Kidney (tissue), 13 donors: ENCODE measurements at regions not wholly inside any gene's neighbourhood (a gene's known extent, or its start where the extent isn't known, plus 50 kb on each side); places are given as distances from the start of the nearest gene placed in this dataset.

ENCODE experiments used
- DNase-seq, 5 donors: peaks; one replicate each; pipeline ENCODE4 v3.0.0-alpha.2; 2013 to 2020
- FAIRE-seq: peaks from 2 replicates; lab custom pipeline; 2012; peaks lifted over from hg19 to GRCh38; lab: Jason Lieb, UNC
- H3K27ac ChIP-seq, 2 donors: one replicate each; pipeline ENCODE4 v1.7.0; 2013; ENCODE audit warnings: low read depth in 2 of 2, low read length in 2 of 2, inconsistent platforms in 1 of 2
- H3K27me3 ChIP-seq: one replicate; pipeline ENCODE4 v1.7.1; 2013; ENCODE audit warnings: low read length, inconsistent platforms; ENCODE audit not compliant: control insufficient read depth, insufficient read depth
- H3K36me3 ChIP-seq, 3 donors: one replicate each; pipeline versions ENCODE4 v1.7.0 to v1.7.1; 2013; ENCODE audit warnings: low read length in 3 of 3, control low read depth in 1 of 3, inconsistent platforms in 1 of 3; ENCODE audit not compliant: insufficient read depth in 3 of 3, control insufficient read depth in 2 of 3
- H3K4me1 ChIP-seq, 3 donors: one replicate each; pipeline versions ENCODE4 v1.7.0 to v1.7.1; 2013; ENCODE audit warnings: low read length in 3 of 3, inconsistent platforms in 1 of 3, low read depth in 1 of 3; ENCODE audit not compliant: control insufficient read depth in 2 of 3, insufficient read depth in 2 of 3
- H3K4me3 ChIP-seq, 3 donors: one replicate each; pipeline versions ENCODE4 v1.7.0 to v1.8.1; 2013; ENCODE audit warnings: low read length in 3 of 3, control low read depth in 1 of 3, inconsistent platforms in 1 of 3
- H3K9ac ChIP-seq, 3 donors: one replicate each; pipeline versions ENCODE4 v1.7.0 to v1.7.1; 2013; ENCODE audit warnings: low read length in 3 of 3, control low read depth in 1 of 3, inconsistent platforms in 1 of 3
- H3K9me3 ChIP-seq, 3 donors: one replicate each; pipeline versions ENCODE4 v1.7.0 to v1.7.1; 2013; ENCODE audit warnings: low read length in 3 of 3, control low read depth in 1 of 3, inconsistent platforms in 1 of 3; ENCODE audit not compliant: control insufficient read depth in 2 of 3, insufficient read depth in 1 of 3
- intact Hi-C: fragments of 100-400 bp; cut with DNase I; formaldehyde crosslinking; loops from one replicate; pipeline ENCODE4 v1.11.1; 2022
- TF ChIP-seq, protein P1 (sequence below): IDR thresholded peaks from 3 replicates; pipeline ENCODE4 v1.5.1; 2012; ENCODE audit warnings: mild to moderate bottlenecking, moderate library complexity, borderline replicate concordance; ENCODE audit not compliant: insufficient read depth; ENCODE audit errors: extremely low read depth
- donor health status: control.
- donor health status: control.
- donor health status: control.
- donor health status: control.
- donor health status: control.
- donor health status: DM: yes; HTN: yes; CAD: no.
- donor health status: Normal renal cell carcinoma (clear cell type).

DNA sequence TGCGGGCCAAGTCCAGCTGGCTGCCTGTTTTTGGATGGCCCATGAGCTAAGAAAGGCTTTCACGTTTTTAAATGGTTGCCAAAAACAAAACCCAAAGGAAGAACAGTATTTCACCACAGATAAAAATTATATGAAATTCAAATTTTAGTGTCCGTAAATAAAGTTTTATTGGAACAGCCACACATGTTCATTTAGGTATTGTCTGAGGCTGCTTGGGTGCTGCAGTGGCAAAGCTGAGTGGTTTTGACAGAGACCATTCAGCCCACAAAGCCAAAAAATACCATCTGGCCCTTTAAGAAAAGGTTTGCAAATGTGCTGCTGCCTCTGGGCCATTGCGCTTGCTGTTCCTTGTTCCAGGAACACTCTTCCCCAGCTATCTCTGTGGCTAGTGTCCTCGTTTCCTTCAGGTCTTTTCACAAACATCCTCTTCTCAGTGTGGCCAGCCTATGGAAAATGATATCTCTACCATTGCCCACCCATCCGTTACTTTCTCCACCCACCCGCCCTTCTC is 232.9 kb upstream of the CIBAR2 start:
- Histone ChIP-seq H3K4me3 (no peak overlapping the region), H3K27ac (no peak overlapping the region), H3K27me3 (no peaks in the 10 kb centered on the region), H3K4me1 (peaks cover 0 to 2% (median 0%) of the 10 kb centered on the region in 3 donors), H3K9ac (no peak overlapping the region), H3K9me3 (no peaks in the 10 kb centered on the region), H3K36me3 (no peaks in the 10 kb centered on the region)
- TF ChIP-seq, protein P1, sequence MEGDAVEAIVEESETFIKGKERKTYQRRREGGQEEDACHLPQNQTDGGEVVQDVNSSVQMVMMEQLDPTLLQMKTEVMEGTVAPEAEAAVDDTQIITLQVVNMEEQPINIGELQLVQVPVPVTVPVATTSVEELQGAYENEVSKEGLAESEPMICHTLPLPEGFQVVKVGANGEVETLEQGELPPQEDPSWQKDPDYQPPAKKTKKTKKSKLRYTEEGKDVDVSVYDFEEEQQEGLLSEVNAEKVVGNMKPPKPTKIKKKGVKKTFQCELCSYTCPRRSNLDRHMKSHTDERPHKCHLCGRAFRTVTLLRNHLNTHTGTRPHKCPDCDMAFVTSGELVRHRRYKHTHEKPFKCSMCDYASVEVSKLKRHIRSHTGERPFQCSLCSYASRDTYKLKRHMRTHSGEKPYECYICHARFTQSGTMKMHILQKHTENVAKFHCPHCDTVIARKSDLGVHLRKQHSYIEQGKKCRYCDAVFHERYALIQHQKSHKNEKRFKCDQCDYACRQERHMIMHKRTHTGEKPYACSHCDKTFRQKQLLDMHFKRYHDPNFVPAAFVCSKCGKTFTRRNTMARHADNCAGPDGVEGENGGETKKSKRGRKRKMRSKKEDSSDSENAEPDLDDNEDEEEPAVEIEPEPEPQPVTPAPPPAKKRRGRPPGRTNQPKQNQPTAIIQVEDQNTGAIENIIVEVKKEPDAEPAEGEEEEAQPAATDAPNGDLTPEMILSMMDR: no peak
- DNase-seq (no peak), FAIRE-seq (no peak)
- intact Hi-C loops: no loop called here

DNA sequence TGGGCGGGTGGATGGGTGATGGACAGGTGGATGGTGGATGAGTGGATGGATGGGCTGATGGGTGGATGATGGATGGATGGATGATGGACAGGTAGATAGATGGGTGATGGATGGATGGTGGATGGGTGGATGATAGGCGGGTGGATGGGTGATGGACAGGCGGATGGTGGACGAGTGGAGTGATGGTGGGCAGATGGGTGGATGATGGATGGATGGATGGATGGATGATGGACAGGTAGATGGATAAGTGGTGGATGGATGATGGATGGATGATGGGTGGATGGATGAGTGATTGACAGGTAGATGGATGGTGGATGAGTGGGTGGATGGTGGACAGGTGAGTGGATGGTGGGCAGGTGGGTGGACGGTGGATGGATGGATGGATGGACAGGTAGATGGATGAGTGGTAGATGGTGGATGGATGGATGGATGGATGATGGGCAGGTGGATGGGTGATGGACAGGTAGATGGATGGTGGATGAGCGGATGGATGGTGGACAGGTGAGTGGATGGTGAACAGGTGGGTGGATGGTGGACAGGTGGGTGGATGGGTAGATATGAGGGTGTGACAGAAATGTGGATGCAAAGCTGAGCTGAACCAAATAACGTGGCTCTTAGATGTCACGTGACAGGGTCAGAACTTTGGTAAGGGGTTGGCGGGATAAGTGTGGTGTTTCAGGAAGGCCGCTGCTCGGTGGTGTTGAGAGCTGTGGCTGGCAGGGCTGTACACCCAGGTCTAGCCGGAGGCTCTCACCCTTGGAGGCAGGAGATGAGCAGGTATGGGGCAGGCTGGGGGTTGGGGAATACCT is 234.3 kb upstream of the CIBAR2 start:
- TF ChIP-seq, protein P1: no peak
- H3K9ac ChIP-seq: no peak overlapping the region
- no peaks in the 10 kb centered on the region for H3K9me3 ChIP-seq
- H3K36me3 ChIP-seq: no peaks in the 10 kb centered on the region
- H3K4me3 ChIP-seq: peak overlapping the region in 1 of 3 donors; percentile 4
- FAIRE-seq (no peak), DNase-seq (no peak)
- peaks cover 0 to 8% (median 0%) of the 10 kb centered on the region in 3 donors for H3K4me1 ChIP-seq
- intact Hi-C loops: no loop called here
- H3K27me3 ChIP-seq: no peaks in the 10 kb centered on the region
- H3K27ac ChIP-seq: no peak overlapping the region

DNA sequence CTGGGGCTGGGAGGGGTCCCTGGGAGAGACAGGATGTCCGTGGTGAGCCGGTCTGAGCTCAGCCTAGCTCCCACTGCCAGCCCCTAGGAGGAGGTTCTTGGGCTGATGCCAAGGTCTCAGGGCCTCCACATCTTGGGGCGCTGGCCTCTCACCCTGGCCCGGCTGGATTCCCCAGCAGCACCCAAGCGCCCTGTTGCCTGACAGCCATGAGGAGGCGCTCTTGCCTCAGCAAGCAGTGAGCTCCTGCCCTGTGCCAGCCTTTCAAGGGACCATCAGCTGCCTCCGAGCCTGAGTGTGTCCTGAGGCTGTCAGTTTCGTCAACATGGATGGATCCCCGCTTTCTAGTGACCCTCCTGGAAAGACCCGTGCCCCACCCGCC is 234.9 kb upstream of the CIBAR2 start:
- H3K4me3 ChIP-seq: no peak overlapping the region
- TF ChIP-seq, protein P1: peak; percentile 7
- FAIRE-seq: no peak
- H3K36me3 ChIP-seq: no peaks in the 10 kb centered on the region
- no peak overlapping the region for H3K9ac ChIP-seq
- intact Hi-C loops: no loop called here
- no peaks in the 10 kb centered on the region for H3K27me3 ChIP-seq
- H3K4me1 ChIP-seq: peaks cover 0 to 8% (median 0%) of the 10 kb centered on the region in 3 donors
- no peak overlapping the region for H3K27ac ChIP-seq
- H3K9me3 ChIP-seq: no peaks in the 10 kb centered on the region
- peak in 3 of 5 donors; percentile 29 to 64 (median 34) for DNase-seq
